H1 (cell line): ENCODE measurements at regions not wholly inside any gene's neighbourhood (a gene's known extent, or its start where the extent isn't known, plus 50 kb on each side); places are given as distances from the start of the nearest gene placed in this dataset.

Experiments used
- CTCF ChIA-PET: fragments of 300-600 bp; sonication (Branson Sonifier 250); formaldehyde crosslinking; loops from one replicate; lab custom pipeline; 2021; ENCODE audit not compliant: partially characterized antibody; lab: Charles Lee
- POLR2A ChIA-PET: fragments of 300-600 bp; sonication (Branson Sonifier 250); formaldehyde crosslinking; loops from one replicate; lab custom pipeline; 2021; ENCODE audit warnings: inconsistent platforms; ENCODE audit not compliant: partially characterized antibody; lab: Charles Lee
- DNase-seq, 2 experiments: peaks; one replicate each; pipeline versions ENCODE4 v3.0.0 to v3.0.0-alpha.2; 2010 to 2022; ENCODE audit warnings: low spot score in 2 of 2, low read depth in 1 of 2, mixed read lengths in 1 of 2
- FAIRE-seq: peaks from 2 replicates; lab custom pipeline; 2011; peaks lifted over from hg19 to GRCh38; lab: Jason Lieb, UNC
- H2AFZ ChIP-seq: 2 replicates; pipeline ENCODE4 v1.8.1; 2012; ENCODE audit warnings: low read length, inconsistent platforms
- H2AK5ac ChIP-seq: 2 replicates; pipeline ENCODE4 v1.6.1; 2013; ENCODE audit warnings: low read depth, low read length
- H2BK120ac ChIP-seq: replicated peaks from 2 replicates; pipeline ENCODE3; 2013; ENCODE audit warnings: low read depth, low read length, inconsistent platforms
- H2BK12ac ChIP-seq: 2 replicates; pipeline ENCODE4 v1.6.1; 2013; ENCODE audit warnings: low read depth, low read length
- H2BK15ac ChIP-seq: 2 replicates; pipeline ENCODE4 v1.6.1; 2013; ENCODE audit warnings: low read length
- H2BK20ac ChIP-seq: 2 replicates; pipeline ENCODE4 v1.6.1; 2013; ENCODE audit warnings: low read length
- H2BK5ac ChIP-seq: 2 replicates; pipeline ENCODE4 v1.6.1; 2013; ENCODE audit warnings: low read depth, low read length
- H3K14ac ChIP-seq: 2 replicates; pipeline ENCODE4 v1.6.1; 2013; ENCODE audit warnings: inconsistent platforms; ENCODE audit not compliant: insufficient read length
- H3K18ac ChIP-seq: 2 replicates; pipeline ENCODE4 v1.6.1; 2013; ENCODE audit warnings: low read length; ENCODE audit errors: extremely low read depth
- H3K23ac ChIP-seq: 2 replicates; pipeline ENCODE4 v1.6.1; 2013; ENCODE audit warnings: inconsistent platforms; ENCODE audit not compliant: insufficient read length
- H3K23me2 ChIP-seq: 2 replicates; pipeline ENCODE4 v1.6.1; 2013; ENCODE audit warnings: low read depth, low read length
- H3K27ac ChIP-seq: 2 replicates; pipeline ENCODE4 v1.6.1; 2011; ENCODE audit warnings: low read depth, low read length, inconsistent platforms
- H3K27me3 ChIP-seq, 4 experiments: replicated peaks in 1 of 4; 1 replicate in 1 of 4; 2 replicates in 3 of 4; pipeline versions ENCODE4 v1.6.1 to v1.8.1; 2011 to 2013; ENCODE audit warnings: low read length in 3 of 4, mild to moderate bottlenecking in 3 of 4, inconsistent platforms in 2 of 4, mixed read lengths in 2 of 4, moderate library complexity in 1 of 4; ENCODE audit not compliant: control insufficient read depth in 3 of 4, insufficient read depth in 3 of 4; ENCODE audit errors: extremely low read depth in 1 of 4
- H3K36me3 ChIP-seq, 4 experiments: 2 replicates each; pipeline versions ENCODE4 v1.6.1 to v1.8.1; 2011 to 2013; ENCODE audit warnings: mild to moderate bottlenecking in 4 of 4, low read length in 3 of 4, moderate library complexity in 2 of 4, control low read depth in 1 of 4, inconsistent platforms in 1 of 4; ENCODE audit not compliant: insufficient read depth in 4 of 4, control insufficient read depth in 2 of 4
- H3K4ac ChIP-seq: replicated peaks from 2 replicates; pipeline ENCODE3; 2013; ENCODE audit warnings: low read length, low read depth, mixed read lengths, inconsistent platforms; ENCODE audit not compliant: insufficient read length
- H3K4me1 ChIP-seq, 4 experiments: replicated peaks in 1 of 4; 1 replicate in 1 of 4; 2 replicates in 3 of 4; pipeline versions ENCODE4 v1.6.1 to v1.8.1; 2011 to 2013; ENCODE audit warnings: low read length in 3 of 4, inconsistent platforms in 2 of 4, mixed read lengths in 1 of 4; ENCODE audit not compliant: insufficient read depth in 4 of 4, control insufficient read depth in 3 of 4
- H3K4me2 ChIP-seq, 2 experiments: 2 replicates each; pipeline versions ENCODE4 v1.6.1 to v1.8.1; 2011 to 2013; ENCODE audit warnings: low read depth in 2 of 2, low read length in 2 of 2, control low read depth in 1 of 2, inconsistent platforms in 1 of 2, mild to moderate bottlenecking in 1 of 2; ENCODE audit not compliant: insufficient read depth in 1 of 2
- H3K4me3 ChIP-seq, 4 experiments: fragments of 200-600, 300-600 bp in 1 of 4; sonication (generic), shearing (Covaris generic), sonication (Bioruptor Twin) in 1 of 4; 2 replicates each; pipeline versions ENCODE4 v1.5.1 to v1.8.1; 2011 to 2016; ENCODE audit warnings: low read length in 4 of 4, low read depth in 3 of 4, control low read depth in 2 of 4, inconsistent platforms in 2 of 4, mild to moderate bottlenecking in 2 of 4, mixed read lengths in 1 of 4, moderate library complexity in 1 of 4; ENCODE audit not compliant: insufficient read depth in 2 of 4; ENCODE audit errors: extremely low read depth in 1 of 4
- H3K56ac ChIP-seq: replicated peaks from 2 replicates; pipeline ENCODE3; 2013; ENCODE audit warnings: low read depth, mild to moderate bottlenecking, mixed read lengths, low read length, inconsistent platforms; ENCODE audit not compliant: insufficient read length
- H3K79me1 ChIP-seq: 2 replicates; pipeline ENCODE4 v1.6.1; 2013; ENCODE audit warnings: low read depth, low read length, control low read depth
- H3K79me2 ChIP-seq, 2 experiments: 2 replicates each; pipeline versions ENCODE4 v1.6.1 to v1.8.1; 2012 to 2013; ENCODE audit warnings: low read length in 2 of 2, mild to moderate bottlenecking in 2 of 2, inconsistent platforms in 1 of 2; ENCODE audit not compliant: insufficient read depth in 2 of 2, control insufficient read depth in 1 of 2
- H3K9ac ChIP-seq, 4 experiments: replicated peaks in 1 of 4; 1 replicate in 1 of 4; 2 replicates in 3 of 4; pipeline versions ENCODE4 v1.6.1 to v1.8.1; 2011 to 2013; ENCODE audit warnings: low read depth in 3 of 4, low read length in 3 of 4, control low read depth in 2 of 4, mild to moderate bottlenecking in 2 of 4, moderate library complexity in 2 of 4, inconsistent platforms in 1 of 4; ENCODE audit errors: extremely low read depth in 1 of 4
- H3K9me3 ChIP-seq, 2 experiments: 2 replicates each; pipeline versions ENCODE4 v1.6.1 to v1.8.1; 2012 to 2013; ENCODE audit warnings: mild to moderate bottlenecking in 2 of 2, moderate library complexity in 2 of 2, control low read depth in 1 of 2, inconsistent platforms in 1 of 2, low read depth in 1 of 2, low read length in 1 of 2, mixed read lengths in 1 of 2; ENCODE audit not compliant: insufficient read depth in 2 of 2
- H4K20me1 ChIP-seq, 2 experiments: replicated peaks in 1 of 2; 2 replicates each; pipeline versions ENCODE3 to v1.8.1; 2011 to 2013; ENCODE audit warnings: inconsistent platforms in 2 of 2, low read length in 2 of 2, mild to moderate bottlenecking in 1 of 2; ENCODE audit not compliant: insufficient read depth in 2 of 2, control insufficient read depth in 1 of 2
- H4K5ac ChIP-seq: 2 replicates; pipeline ENCODE4 v1.6.1; 2013; ENCODE audit warnings: low read length, low read depth, mixed read lengths, inconsistent platforms; ENCODE audit not compliant: insufficient read length
- H4K8ac ChIP-seq: 2 replicates; pipeline ENCODE4 v1.8.0; 2013; ENCODE audit warnings: mild to moderate bottlenecking, moderate library complexity, low read length, inconsistent platforms; ENCODE audit not compliant: insufficient read depth; ENCODE audit errors: extremely low read depth
- H4K91ac ChIP-seq: replicated peaks from 2 replicates; pipeline ENCODE3; 2013; ENCODE audit warnings: low read length, mixed read lengths, inconsistent platforms; ENCODE audit not compliant: insufficient read length
- ASH2L ChIP-seq: fragments of 200-600, 300-600 bp; sonication (generic); IDR thresholded peaks from one replicate; pipeline ENCODE4 v1.7.1; 2017; ENCODE audit warnings: low read length
- SP1 ChIP-seq: IDR thresholded peaks from 2 replicates; pipeline ENCODE4 v1.6.1; 2011; ENCODE audit warnings: low read depth, low read length
- WGBS, 2 experiments: shearing (Covaris generic) in 1 of 2; methylation state at CpG; one replicate each; pipeline versions ENCODE4 v1.1.6 to v1.1.7; 2013 to 2015; ENCODE audit warnings: low lambda C conversion rate in 2 of 2, mixed read lengths in 2 of 2, inconsistent platforms in 1 of 2, low coverage in 1 of 2, missing lambda C conversion rate in 1 of 2; ENCODE audit not compliant: insufficient replicate concordance in 2 of 2, insufficient coverage in 1 of 2, insufficient read length in 1 of 2; ENCODE audit errors: extremely low coverage in 1 of 2, missing lambda C conversion rate in 1 of 2; 5-methylcytosine and 5-hydroxymethylcytosine counted together

GRCh38 chr3:80000022-80000421, 232.2 kb upstream of the ROBO1 start:
- Histone ChIP-seq H3K27ac (no peak overlapping the region), H3K79me2 (no peaks in the 10 kb centered on the region), H2BK15ac (no peak overlapping the region), H2BK120ac (no peak overlapping the region), H3K9ac (no peak overlapping the region), H3K4me2 (no peak overlapping the region), H2BK12ac (no peak overlapping the region), H4K8ac (no peak overlapping the region), H3K18ac (no peak overlapping the region), H3K14ac (no peak overlapping the region)
- FAIRE-seq: no peak
- POLR2A ChIA-PET: interaction anchor here (0.6 kb wide), 1 partner anchor 590 kb away, joined by 4 read pairs; no protein-coding TSS in a partner anchor
- TF ChIP-seq ASH2L (no peak), SP1 (no peak)
- TF ChIP-seq, all 59 proteins: peak for 0
- H3K4ac ChIP-seq: no peak overlapping the region
- H3K23me2 ChIP-seq: no peaks in the 10 kb centered on the region
- no peaks in the 10 kb centered on the region for H3K79me1 ChIP-seq
- H2AK5ac ChIP-seq: no peak overlapping the region
- H3K4me3 ChIP-seq: no peak overlapping the region
- no peak overlapping the region for H4K5ac ChIP-seq
- no peak overlapping the region for H4K91ac ChIP-seq
- H3K4me1 ChIP-seq: no peaks in the 10 kb centered on the region
- H3K23ac ChIP-seq: no peak overlapping the region
- no peaks in the 10 kb centered on the region for H3K9me3 ChIP-seq
- H2BK20ac ChIP-seq: no peak overlapping the region
- WGBS, 2 experiments: 89% methylated on average over 5 of the region's 5 CpGs; no CpG with 5 or more reads in 1 of the 2 experiments
- H2AFZ ChIP-seq: no peak overlapping the region
- H3K27me3 ChIP-seq: no peaks in the 10 kb centered on the region
- H3K36me3 ChIP-seq: no peaks in the 10 kb centered on the region
- CTCF ChIA-PET: no interaction called here
- no peaks in the 10 kb centered on the region for H4K20me1 ChIP-seq
- H3K56ac ChIP-seq: no peak overlapping the region
- no peak for DNase-seq
- no peak overlapping the region for H2BK5ac ChIP-seq
